ENCODE measurements at regions not wholly inside any gene's neighbourhood (a gene's known extent, or its start where the extent isn't known, plus 50 kb on each side); places are given as distances from the start of the nearest gene placed in this dataset.
"Not testable (repeated sequence)": the region's sequence is repeated elsewhere in the genome, so short reads cannot be mapped to it uniquely, and the experiment has no call there.

DNA sequence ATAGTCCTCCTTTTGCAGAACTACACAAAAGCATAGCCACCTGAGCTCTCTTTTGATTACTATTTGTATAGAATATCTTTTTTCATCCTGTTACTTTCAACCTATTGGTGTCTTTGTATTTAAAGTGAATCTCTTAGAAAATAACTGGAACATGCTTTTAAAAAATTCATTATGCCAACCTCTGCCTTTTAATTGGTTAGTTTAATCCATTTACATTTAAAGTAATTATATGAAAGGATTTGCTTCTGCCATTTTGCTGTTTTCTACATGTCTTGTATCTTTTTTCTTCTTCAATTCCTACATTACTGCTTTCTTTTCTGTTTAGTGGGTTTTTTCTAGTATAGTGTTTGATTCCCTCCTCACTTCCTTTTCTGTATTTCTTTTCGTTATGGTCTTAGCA is 407.5 kb upstream of the ZEB2 start:
- DNase-seq = no peak

DNA sequence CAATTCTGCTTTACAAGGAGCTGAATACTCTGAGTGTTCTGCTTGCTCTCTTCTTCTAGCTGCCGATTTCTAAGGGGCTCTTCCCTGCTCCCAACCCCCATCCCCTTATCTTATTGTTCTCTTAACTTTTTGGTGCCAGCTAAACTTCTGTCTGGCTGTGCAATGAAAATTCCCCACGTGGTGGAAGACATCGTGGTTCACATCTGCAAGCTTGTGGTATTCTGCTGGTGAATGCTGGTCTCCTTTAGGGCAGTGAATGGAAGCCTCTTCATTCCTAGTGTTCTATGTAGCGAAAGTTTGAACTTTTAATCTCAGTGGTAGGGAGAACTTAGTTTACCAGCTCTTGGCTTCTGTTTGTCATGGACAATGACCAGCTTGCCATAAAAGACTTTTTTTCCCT is 406.0 kb upstream of the ZEB2 start:
- no peak for DNase-seq

DNA sequence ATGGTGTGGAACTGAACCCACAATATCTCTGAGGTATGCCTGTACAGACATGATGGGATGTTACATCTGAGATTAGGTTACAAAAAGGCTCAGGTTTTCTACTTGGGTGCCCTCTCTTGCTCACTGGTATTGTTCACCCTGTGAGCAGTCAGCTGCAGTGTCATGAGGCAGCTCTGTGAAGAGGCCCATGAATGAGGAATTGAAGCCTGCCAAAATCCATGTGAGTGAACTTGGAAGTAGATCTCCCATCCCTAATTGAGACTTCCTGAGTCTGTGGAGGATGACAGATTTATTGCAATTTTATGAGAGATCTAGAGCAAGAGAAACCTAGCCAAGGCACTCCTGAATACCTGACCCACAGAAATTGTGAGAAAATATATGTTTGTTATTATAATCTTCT is 404.9 kb upstream of the ZEB2 start:
- DNase-seq = no peak

DNA sequence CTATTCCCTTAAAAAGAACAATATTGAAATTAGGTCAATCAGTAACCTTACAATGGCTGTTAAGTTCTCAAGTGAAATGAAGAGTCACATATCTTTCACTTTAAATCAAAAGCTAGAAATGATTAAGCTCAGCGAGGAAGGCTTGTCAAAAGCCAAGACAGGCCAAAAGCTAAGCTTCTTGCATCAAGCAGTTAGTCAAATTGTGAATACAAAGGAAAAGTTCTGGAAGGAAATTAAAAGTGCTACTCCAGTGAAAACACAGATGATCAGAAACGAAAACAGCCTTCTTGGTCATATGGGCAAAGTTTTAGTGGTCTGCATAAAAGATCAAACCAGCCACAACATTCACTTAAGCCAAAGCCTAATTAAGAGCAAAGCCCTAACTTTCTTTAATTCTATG is 402.6 kb upstream of the ZEB2 start:
- no peak for DNase-seq

- no peak for DNase-seq
Observed at GRCh38 chr2:144920755-144921530, 401.0 kb upstream of the ZEB2 start.

- DNase-seq = no peak
Observed at GRCh38 chr2:144914622-144915318, 394.9 kb upstream of the ZEB2 start.

DNA sequence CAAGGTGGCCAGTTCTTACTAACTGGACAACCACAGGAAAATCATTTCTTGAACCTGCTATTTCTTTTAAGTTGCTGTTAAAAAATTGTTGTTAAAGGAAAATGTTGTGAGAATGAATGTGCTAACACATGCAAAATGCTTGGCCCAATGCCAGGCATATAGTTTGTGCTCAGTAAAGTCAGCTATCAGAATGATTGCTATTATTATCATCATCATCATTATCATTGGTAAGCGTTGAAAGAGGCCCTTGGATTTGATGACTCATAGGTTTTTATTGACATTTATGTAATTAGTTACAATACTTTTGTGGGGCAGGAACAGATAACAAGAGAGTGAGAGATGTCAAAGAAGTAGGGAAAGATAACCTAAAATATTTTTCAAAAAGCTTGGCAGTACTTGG is 394.2 kb upstream of the ZEB2 start:
- no peak for DNase-seq

DNA sequence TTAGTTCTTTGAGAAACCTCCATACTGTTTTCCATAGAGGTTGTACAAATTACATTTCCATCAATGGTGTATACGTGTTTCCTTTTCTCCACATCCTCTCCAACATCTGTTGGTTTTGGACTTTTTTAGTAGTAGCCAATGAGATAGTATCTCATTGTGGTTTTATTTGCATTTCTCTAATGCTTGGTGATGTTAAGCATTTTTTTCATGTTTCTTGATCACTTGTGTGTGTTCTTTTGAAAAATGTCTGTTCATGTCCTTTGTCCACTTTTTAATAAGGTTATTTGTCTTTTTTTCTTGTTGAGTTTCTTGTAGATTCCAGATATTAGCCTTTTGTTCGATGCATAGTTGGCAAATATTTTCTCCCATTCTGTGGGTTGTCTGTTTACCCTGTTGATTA is 392.3 kb upstream of the ZEB2 start:
- no peak for DNase-seq

DNA sequence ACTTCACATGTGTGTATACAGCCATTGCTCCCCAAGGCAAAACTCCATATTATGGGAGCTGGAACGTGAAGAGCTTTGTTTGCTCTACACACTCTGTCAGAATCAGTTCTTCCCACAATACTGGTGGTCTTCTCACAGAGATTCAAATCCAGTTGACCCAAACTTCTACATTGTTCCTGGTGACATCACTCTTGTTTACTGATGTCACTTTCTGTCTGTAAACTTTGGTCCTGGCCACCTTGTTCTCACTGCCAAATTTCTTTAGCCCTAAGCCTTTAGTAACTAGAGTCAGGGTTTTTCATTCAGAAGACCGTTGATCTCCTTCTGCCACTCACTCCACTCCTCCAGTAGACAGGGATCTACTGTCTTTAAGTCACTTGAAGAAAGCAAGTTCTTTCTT is 386.0 kb upstream of the ZEB2 start:
- DNase-seq = no peak

DNA sequence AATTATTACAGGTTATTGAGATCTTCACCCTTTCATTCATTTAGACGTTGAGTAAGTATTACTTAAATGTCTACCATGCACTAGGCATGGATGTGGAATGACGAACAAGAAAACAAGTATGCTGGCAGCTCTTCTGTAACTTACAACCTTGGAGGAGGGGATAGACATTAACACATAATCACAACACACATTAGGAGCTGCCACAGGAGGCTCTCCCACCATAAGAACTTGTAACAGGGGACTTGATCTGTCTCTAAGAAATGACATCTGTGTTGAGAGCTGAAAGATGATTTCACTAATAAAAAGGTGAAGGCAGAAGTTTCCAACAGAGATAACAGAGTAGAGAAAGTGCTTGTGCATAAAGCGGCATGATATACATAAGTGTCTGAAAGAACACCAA is 384.7 kb upstream of the ZEB2 start:
- no peak for DNase-seq

- DNase-seq = not testable (repeated sequence)
Observed at GRCh38 chr2:144903045-144903444, 383.1 kb upstream of the ZEB2 start.

- not testable (repeated sequence) for DNase-seq
Observed at GRCh38 chr2:144901386-144901785, 381.5 kb upstream of the ZEB2 start.

- no peak for DNase-seq
Observed at GRCh38 chr2:144896341-144896740, 376.4 kb upstream of the ZEB2 start.

GRCh38 chr2:144894612-144895599 is 375.0 kb upstream of the ZEB2 start:
- no peak for DNase-seq

GRCh38 chr2:144893464-144893863 is 373.5 kb upstream of the ZEB2 start:
- no peak for DNase-seq

DNA sequence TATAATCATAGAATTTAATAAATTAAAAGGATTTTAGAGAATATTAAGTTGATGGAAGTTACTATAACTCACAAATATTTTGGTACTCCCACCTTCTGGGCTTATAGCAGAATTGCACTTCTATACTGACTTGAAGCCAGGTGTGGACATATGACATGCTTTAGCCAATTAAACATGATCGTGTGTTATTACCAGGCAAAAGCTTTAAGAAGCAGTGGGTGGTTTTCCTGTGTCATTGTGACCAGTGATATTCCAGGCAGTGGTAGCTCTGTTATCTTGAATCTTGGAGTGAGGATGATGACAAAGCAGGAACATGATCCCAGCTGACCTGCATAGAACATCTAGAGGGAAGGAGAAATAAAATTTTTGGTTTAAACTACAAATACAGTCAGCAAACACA is 370.9 kb upstream of the ZEB2 start:
- no peak for DNase-seq

- no peak for DNase-seq
Observed at GRCh38 chr2:144889348-144889747, 369.4 kb upstream of the ZEB2 start.

DNA sequence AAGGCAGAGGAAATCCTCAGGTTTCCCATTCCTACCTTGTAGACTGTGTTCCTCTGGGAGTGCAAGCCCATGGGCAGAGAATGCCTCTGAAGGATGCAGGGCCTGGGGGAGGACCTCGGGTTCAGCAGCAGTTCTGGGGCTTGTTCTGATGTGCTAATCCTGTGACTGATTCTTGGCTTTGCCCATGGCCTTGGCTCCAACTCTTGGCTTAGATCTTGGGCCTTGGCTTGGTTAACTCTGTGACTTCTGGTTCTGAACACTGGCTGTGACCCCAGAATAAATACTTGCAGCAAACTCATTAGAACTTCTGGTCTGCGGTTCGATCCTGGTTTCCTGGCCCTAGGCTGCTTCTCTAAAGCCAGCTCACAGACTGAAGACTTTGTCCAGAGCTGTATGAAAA is 366.9 kb upstream of the ZEB2 start:
- peak; percentile 72 for DNase-seq

GRCh38 chr2:144877893-144878292 is 358.0 kb upstream of the ZEB2 start:
- no peak for DNase-seq

- DNase-seq = no peak
Observed at GRCh38 chr2:144876013-144876412, 356.1 kb upstream of the ZEB2 start.

DNA sequence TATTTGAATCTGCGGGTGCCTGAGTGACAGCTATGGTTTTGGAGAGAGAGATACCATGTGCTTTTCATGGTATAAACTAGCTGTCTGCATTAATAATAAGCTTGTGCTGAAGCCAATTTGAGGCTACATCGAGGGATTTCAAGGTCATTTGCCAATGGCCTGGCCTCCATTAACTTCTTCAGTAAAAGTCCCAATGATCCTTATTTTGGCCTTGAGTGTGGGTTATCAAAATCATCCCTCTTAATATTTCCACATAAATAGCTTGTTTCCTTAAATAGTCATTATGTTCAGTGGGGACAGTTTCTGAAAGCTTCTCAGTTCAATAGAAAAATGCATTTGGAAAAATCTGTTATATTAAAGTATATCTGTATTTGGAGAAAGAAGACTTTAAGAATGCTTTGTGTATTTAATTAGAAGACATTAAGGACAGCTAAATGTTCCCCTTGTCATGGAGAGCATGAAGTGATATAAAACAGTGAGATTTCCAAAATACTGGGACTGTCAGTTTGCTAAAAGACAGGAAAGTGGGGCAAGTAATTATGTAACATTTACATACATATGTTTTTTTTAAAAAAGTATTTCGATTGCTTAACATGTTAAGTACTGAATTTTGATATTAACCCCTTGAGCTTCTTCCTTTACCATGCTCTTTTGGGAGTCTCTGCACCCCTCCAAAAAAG is 355.5 kb upstream of the ZEB2 start:
- no peak for DNase-seq

DNA sequence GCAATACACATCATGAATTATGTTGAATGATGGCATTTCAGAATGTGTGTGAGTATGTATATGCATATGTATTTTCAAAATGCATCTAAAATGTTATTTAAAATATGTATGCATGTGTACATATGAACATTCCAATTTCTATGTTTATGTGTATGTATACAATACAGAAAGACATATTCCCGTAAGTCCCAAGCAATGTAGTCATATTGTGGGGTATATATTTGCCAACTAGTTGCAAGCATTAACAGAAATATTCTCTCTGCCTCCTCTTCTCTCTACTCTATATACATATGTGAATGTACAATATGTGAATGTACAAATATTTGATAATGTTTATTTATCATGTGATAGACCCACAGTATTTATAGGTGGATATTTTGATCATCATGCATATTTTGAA is 345.8 kb upstream of the ZEB2 start:
- DNase-seq = no peak

DNA sequence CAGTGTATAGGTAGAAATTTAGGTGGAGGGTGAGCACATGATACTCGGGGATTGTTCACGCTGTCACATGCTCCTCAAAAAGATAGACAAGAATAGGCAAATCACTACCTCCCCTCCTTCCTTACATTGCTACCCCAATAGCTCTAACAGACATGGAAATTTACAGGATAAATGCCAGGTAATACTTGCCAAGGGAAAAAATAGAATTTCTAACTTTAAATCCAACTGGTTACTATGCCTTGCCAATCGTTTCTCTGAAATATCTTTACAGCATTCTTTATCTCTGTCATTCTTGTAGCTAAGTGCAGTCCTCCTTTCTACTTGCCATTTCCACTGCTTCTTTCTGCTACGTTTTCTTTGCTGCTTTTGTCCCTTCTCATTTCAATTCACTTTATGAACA is 339.8 kb upstream of the ZEB2 start:
- no peak for DNase-seq
